Cardiac fibroblast (primary cell): ENCODE measurements at regions not wholly inside any gene's neighbourhood (a gene's known extent, or its start where the extent isn't known, plus 50 kb on each side); places are given as distances from the start of the nearest gene placed in this dataset.

Source experiments
- DNase-seq, 2 donors: peaks; one replicate each; pipeline versions ENCODE4 v3.0.0 to v3.0.0-alpha.2; 2010; ENCODE audit warnings: low read depth in 2 of 2
- H3K4me3 ChIP-seq, 2 donors: replicated peaks in 1 of 2; 1 replicate in 1 of 2; 2 replicates in 1 of 2; pipeline ENCODE4 v1.5.1; 2011; ENCODE audit warnings: low read depth in 2 of 2, low read length in 2 of 2, mild to moderate bottlenecking in 2 of 2, moderate library complexity in 1 of 2
- CTCF ChIP-seq: IDR thresholded peaks from one replicate; pipeline ENCODE4 v1.5.1; 2011; ENCODE audit warnings: low read depth, mild to moderate bottlenecking, low read length, inconsistent platforms

GRCh38 chrX:40174001-40174853 is 76.5 kb upstream of the BCOR start:
- DNase-seq = no peak
- no peak for TF ChIP-seq CTCF
- H3K4me3 ChIP-seq = no peak overlapping the region

- H3K4me3 ChIP-seq = no peak overlapping the region
- no peak for DNase-seq
- no peak for TF ChIP-seq CTCF
Observed at GRCh38 chrX:40173143-40174000, 75.6 kb upstream of the BCOR start.

- no peak for TF ChIP-seq CTCF
- peak; percentile 63 to 64 for DNase-seq
- H3K4me3 ChIP-seq = peak overlapping the region; percentile 25 to 41
Observed at GRCh38 chrX:40172401-40173142, 74.8 kb upstream of the BCOR start.

GRCh38 chrX:40171513-40172400 is 74.0 kb upstream of the BCOR start:
- no peak for TF ChIP-seq CTCF
- DNase-seq = peak; percentile 53 to 63
- peak overlapping the region; percentile 25 to 41 for H3K4me3 ChIP-seq

GRCh38 chrX:40170830-40171512 is 73.2 kb upstream of the BCOR start:
- no peak for TF ChIP-seq CTCF
- DNase-seq = no peak
- peak overlapping the region in 1 of 2 donors; percentile 21 for H3K4me3 ChIP-seq
